GM19467 (cell line): ENCODE measurements at regions not wholly inside any gene's neighbourhood (a gene's known extent, or its start where the extent isn't known, plus 50 kb on each side); places are given as distances from the start of the nearest gene placed in this dataset.
"Not testable (repeated sequence)": the region's sequence is repeated elsewhere in the genome, so short reads cannot be mapped to it uniquely, and the experiment has no call there.

Experiments used
- ATAC-seq: cut with Tn5 transposase; IDR thresholded peaks from one replicate; pipeline ENCODE4 v1.9.1; 2021; ENCODE audit warnings: mild to moderate bottlenecking, moderate library complexity; ENCODE audit not compliant: unreplicated experiment

DNA sequence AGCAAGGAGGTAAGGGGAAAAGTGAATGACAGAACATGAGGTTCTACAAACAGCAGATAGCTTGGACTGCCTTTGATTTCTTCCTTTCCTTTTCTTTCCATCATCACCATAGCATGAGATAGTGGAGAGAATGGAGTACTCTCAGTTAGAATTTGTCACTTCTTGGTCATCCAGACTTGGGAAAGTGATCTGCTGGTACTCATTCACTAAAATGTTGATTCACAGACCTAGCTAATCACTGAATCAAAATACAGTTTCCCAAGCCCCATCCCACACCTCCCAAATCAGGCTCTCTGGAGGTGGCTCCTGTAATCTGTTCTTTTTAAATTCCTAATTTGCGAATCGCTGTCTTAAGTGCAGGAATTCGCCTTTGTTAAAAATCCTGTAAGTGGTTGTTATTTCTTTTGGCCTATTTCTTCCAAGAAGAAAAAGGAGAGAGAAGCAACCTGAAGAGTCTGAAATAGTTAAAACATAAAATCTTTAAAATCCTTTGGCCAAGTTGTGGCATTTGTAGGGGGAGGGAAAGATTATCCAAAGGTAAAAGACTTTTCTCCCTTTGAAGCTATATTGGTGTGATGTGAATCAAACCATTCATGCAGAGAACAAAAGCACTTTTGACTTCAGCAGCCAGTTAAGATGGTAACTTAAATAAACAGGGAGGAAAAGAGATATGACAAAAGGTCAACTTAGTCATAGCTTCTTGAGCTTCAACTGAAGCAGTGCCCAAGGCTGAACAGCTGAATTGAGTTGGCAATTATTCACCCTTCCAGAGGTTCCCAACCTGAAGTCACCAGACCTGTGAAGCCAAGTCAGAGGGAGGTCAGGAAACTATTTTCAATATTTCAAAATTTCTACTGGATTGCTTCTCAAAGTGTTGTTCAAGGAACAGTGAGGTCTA is 255.1 kb upstream of the KRR1 start:
- ATAC-seq = no peak

DNA sequence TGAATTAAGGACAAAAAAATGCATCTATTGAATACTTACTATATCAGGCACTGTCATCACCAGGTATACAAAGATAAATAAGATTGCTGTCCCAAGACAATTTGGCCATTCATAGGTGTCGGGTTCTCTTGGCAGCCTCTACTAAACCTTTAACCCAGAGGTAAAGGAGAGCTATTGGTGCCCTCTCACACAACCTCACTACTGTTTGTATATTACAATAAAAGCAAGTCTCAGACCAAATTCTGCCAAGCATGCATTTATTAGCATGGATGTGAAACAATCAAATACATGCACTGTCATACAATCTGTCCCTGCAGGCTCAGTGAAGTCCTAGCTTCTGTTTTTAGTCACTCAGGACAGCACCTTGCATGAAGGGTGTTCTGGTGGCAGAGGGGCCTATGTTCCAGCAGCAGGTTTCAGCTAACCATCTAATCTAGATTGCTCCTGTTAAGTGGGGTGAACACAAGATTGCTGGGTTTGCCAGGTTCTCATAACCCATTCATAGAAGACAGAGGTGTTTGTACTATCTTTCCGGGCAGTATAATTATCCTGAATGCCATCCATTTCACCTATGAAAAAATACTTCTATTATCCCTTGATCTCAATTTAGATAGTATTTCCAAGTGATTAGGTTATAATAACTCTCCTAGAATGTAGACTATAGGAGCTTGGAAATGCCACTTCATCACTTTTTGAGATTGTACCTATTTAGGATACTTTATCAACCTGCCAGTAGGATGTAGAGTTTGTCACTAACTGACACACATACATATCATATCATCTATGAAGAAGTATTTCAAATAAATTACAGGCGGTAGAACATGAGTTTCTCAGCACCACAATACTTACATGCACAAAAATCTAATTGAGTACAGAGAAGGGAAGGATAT is 254.0 kb upstream of the KRR1 start:
- ATAC-seq = no peak

DNA sequence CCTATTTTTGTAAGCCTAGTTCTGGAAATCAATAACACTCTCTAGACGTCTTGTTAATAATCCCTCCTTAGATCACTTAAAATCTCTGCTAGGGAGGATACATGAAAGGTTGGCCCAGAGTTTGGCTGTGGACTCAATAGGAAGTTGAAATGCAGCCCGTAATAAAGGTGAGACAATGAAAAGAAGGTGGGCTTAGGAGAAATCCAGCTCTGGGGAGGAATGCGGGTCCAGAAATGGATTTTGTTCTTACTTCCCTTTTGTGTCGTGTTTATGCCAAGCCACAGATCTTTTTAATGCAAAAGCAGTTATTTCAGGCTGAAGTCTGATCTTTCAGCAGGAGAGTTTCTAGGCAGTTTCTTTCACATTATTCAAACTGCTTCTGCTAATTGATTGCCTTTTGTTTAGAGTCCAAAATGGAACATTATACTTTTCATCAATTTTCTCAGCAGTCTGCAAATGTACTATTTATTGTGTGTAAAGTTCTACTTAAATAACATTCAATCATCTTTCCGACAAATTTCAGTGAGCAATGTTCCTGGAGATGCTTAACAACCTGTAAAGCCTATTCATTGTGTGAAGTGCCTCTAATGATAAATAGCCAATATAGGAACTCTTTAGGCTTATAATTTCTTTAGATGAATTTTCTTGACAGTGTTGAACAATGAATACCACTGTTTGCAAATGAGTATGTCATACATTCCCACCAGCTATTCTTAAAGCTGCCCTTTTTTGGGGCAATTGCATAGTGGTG is 252.9 kb upstream of the KRR1 start:
- ATAC-seq = no peak

DNA sequence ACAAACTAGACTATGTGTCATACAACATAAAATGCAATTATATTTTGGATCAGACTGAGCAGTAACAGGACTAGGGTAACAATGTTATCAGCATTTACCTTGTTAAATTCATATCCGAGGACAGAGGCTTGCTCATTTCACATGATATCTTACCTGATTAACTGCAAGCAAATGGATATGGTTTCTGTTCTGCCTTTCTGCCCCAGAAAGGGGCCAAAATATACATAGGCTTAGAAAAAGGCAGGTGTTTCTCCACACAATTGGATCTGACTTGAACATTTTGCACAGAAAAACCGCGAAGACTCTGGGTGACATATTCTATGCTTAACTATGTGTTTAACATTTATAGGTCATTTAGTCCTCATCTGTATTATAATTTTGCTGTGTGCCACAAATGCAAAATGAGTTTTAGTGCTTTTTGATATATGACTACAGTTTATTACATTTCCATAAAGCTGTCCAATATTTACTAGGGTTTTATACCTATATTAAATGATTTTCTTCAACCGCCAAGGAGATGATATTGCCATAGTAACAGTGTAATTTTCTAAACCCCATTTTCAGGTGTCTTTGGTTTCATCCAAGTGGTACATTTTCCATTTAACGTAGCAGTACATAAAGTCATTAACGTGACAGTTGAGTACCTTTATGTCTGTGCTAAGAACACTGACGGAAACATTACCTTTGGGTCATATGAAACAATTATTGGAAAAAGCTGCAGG is 249.3 kb upstream of the KRR1 start:
- ATAC-seq = no peak

DNA sequence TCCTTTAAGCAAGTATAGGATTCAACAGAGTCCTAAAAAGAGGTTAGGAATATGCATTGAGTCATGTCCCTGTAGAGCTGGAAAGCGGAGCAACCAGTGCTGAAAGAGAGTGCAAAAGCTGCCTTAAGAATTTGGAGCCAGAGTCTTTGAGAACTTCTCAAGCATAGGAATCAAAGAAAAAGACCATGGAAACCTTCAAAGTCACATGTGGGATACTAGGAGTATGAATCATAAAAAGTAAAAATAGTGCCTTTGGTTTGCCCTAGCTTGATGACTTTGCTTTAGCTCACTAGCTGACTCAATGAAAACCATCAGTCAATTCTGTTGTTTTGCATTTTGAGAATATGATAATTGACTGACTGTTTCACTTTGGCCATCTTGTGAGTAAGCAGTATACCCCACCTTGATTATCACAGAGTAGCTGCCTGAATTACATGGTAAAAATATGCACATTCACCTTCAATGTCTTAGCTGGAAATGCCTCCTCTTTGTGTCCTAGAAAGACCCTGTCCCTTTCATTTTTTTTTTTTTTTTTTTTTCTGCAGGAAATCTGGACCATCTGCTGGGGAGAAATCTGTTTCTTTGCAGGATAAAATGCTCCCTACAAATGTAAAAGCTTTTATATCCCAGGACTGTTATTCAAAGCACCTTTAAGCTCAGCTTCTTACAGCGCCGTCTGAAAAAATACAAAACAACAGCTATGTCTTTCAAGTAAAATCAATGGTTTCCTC is 248.6 kb upstream of the KRR1 start:
- no peak for ATAC-seq

DNA sequence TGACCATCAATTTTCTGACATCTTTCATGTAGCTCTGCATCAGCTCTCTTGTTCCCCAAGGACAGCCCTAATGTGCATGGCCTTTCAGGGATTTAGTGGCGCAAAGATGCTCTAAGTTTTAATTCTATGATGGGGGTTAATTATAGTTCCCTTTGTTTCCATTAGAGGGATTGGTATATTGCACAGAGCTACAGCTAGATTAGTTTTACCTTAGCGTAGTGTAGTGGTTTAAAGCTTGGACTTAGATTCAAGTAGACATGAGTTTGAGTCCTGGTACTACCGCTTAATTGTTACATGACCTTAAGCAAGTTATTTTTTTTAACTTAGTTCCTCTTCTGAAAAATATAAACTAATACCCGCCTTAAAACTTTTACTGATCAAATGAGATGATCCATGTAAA is 247.8 kb upstream of the KRR1 start:
- no peak for ATAC-seq

DNA sequence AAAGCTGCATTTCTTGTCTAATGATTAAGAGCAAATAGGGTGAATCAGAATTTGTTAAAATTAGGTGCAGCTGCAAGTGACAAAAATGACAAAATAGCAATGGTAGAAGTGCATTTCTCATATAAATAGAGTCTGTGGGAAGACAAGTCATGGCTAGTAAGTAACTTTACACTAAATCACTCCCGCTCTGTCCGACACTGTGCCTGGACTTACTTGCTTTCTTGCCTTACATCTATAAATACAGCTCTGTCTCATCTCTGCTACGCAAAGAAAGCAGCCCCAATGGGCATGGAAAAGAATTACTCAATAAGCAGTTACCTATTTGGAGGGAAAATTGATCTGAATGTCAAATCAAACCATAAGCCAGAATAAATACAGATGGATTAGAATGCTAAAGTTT is 245.4 kb upstream of the KRR1 start:
- no peak for ATAC-seq

DNA sequence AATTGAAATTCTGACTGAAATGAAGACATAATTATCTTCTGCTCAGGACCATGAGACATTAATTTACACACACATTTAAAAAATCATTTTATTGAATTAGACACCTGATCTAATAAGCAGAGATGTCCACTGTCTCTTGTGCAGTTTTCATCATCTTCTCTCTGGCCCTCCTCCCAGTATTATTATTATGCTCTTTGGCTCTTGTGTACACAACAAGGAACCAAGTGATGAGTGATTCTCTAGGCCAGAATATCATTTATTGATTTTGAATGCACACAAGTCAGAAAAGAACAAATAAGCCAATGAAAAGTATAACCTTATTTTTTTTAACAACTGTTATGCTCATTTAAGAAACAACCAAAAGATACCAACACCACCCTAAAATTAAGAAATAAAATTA is 244.7 kb upstream of the KRR1 start:
- no peak for ATAC-seq

DNA sequence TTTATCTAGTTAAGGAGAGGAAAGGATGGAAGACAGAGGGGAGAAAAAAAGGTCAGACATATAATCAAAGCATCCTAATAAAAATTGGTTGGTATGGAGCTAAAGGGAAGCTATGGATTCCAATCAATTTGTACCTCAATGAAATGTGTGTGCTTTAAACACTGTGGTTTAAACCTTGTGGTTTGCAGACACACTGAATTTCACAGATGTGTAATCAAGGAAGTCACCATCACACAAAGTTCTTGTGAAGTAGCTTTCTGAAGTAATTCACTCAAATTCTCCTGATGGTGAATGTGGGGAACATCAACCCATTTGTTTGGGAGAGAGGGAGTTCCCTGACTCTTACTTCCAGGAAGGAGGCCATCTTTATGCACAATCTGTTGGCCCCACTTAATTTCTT is 243.3 kb upstream of the KRR1 start:
- no peak for ATAC-seq

DNA sequence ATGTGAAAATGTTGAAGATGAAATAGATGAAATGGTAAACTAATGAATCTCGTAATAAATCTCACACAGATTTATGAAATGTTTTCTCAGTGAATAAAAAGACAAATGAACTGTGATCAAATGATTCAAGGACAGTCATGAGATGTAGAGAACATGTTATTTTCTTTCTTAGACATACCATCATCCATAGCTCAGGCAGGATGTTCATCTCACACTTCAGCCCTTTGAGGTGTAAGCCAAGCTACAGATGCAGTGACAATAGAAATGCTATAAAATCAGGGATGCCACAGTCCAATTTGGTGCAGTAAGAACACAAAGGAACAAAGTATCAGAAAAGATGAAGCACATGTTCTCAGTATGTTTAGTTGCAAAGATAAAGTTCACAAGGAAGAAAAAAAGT is 242.7 kb upstream of the KRR1 start:
- ATAC-seq = no peak

DNA sequence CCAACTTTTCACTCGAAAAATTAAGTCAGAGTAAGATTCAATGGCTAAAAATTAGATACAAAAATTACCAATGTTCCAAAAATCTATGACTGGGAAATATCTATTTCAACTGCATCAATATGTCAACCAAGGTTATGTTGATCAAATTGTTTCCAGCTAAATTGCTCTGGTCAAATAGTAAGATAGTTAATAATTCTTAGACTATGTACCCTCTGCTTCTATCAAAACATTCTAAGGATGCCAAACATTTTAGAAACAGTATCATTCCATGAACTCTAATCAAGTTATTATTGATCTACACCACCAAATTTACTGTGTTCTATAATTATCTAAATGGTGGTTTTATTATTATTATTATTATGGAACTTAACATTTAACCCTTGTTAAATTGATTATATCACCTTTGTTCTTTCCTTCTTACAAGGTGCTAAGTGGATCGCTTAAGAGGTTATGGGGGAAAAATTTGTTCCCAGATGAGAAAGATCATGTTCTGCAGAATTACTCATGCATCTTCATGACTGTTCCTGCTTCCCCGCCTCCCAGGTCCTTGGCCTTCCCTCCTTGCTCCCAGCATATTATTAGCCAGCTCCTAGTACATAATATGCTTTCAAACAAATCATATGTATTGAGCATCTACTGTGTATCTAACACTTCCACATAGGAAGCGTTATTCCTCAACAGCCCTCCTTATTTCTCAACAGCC is 240.5 kb upstream of the KRR1 start:
- no peak for ATAC-seq

DNA sequence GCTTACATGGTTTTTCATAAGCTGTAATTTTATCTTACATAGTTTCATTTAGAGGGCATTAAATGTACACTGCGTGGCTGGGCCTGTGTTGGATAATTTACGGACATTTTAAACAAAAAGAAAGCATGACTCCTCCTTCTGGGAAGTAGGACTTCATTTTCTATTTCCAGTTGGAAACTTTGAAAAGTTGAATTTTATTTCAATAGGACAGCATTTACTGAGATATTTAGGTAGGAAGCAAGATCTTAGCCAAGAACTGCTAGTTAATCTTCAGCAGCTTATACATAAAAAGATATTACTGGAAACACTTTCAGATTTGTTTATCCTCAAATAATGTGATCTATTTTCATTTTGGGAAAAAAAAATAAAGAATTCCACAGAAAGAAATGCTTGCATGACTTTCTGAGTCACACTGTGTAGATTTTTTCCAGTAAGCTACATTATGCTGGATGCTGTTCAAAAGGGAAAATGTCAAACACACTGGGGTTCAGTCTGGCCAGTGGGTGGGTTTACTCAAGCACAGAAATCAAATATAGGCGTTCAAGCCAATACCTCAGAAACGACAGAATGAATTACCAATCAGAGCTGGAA is 239.4 kb upstream of the KRR1 start:
- ATAC-seq = no peak

DNA sequence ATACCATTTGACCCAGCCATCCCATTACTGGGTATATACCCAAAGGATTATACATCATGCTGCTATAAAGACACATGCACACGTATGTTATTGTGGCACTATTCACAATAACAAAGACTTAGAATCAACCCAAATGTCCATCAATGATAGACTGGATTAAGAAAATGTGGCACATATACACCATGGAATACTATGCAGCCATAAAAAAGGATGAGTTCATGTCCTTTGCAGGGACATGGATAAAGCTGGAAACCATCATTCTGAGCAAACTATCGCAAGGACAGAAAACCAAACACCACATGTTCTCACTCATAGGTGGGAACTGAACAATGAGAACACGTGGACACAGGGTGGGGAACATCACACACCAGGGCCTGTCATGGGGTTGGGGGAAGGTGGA is 237.6 kb upstream of the KRR1 start:
- ATAC-seq = not testable (repeated sequence)

DNA sequence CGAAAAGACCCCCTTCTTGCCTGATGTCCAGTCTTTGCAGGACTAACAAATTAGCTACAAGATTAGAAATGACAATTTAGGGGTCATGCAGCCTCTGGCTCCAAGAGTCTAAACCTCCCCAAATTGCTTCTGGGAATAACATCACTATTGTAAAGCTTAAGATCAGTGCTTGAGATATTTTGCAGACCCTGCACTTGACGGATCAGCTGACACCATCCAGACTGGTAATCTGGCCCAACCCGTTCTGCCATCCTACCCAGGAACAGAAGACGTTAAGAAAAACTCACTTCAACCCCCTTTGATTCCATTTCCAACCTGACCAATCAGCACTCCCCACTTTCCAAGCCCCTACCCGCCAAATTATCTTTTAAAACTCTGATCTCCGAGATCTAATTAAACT is 236.7 kb upstream of the KRR1 start:
- no peak for ATAC-seq

DNA sequence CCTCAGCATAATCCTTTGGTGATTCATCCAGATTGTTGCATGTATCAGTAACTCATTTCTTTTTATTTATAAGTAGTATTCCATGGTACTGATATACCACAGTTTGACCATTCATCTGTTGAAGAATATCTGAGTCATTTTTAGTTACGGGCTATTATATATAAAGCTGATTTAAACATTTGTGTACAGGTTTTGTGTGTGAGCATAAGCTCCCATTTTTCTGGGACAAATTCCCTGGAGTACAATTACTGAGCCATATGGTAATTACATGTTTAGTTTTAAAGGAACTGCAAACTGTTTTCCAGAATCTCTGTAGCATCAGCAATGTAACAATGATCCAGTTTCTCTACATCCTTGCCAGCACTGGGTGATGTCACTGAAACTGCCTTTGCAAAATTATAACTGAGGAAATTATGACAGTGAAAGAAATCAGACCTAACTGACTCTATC is 236.2 kb upstream of the KRR1 start:
- no peak for ATAC-seq

DNA sequence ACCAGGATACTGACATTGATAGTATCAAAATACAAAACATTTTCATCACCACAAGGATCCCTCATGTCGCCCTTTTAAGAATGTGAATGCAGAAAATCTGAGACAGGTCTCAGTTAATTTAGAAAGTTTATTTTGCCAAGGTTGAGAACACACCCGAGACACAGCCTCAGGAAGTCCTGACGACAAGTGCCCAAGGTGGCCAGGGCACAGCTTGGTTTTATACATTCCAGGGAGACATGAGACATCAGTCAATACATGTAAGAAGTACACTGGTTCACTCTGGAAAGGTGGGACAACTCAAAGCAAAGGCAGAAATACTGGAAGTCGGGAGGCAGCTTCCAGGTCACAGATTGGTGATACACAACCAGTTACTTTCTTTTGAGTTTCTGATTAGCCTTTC is 235.2 kb upstream of the KRR1 start:
- ATAC-seq = no peak

DNA sequence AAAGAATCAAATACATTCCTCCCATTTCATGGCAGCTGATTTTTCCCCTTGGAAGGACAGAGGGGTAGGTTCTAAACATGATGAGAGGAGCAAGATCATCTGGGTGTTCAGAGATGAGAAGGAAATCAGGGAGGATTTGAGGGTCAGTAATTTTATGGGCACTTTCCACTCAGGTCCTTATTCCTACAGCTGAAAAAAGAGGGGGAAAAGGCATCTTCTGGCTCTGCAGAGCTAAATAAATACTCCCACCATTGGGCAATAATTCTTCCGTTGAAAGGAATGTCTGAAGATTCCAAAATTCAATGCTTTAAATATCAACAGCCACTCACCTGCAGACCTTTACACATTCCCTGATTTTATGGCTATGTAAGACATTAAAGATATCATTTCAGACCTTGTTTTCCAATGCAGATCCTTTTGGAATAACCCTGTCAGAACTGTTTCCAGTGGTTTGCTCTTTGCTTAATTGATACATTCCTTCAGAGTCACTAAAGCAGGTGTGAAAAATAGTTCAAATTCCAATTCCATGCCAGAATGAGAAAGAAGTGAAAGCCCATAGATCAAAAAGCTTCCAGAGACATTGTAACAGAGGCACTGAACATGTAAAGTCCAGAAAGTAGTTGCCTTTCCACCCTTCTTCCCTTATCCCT is 233.3 kb upstream of the KRR1 start:
- ATAC-seq = no peak

DNA sequence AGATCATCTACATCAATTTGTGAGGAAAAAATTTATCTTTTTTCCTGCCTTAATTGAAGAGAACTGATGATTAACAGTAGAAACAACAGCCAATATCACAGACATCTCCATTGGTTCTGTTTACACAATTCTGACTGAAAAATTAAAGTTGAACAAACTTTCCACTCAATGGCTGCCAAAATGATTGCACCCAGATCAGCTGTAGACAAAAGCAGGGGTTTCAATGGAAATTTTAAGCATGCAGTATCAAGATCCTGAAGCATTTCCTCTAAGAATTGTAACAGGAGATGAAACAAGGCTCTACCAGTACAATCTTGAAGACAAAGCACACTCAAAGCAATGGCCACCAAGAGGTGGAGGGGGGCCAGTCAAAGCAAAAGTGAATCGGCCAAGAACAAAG is 231.6 kb upstream of the KRR1 start:
- no peak for ATAC-seq
